ENCODE measurements at regions not wholly inside any gene's neighbourhood (a gene's known extent, or its start where the extent isn't known, plus 50 kb on each side); places are given as distances from the start of the nearest gene placed in this dataset.

DNA sequence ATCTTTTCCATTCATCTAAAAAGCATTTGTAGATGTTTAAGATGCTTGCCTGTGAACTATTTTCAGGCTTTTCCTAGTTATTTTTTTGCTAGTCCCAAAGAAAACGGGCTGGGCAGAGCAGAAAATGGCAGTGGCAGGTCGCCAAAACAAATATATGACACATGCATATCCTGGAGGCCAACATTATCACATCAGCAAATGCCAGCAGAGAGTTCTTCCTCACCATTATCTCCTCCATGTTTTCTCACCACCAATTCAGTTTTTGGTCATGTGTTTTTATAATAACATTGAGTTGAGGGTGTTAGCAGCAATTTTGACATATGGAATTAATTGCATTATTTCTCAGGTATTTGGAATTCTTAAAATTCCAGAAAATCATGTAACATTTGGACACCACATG, 97.9 kb upstream of the EOLA2 start:
- TF ChIP-seq, protein P1, sequence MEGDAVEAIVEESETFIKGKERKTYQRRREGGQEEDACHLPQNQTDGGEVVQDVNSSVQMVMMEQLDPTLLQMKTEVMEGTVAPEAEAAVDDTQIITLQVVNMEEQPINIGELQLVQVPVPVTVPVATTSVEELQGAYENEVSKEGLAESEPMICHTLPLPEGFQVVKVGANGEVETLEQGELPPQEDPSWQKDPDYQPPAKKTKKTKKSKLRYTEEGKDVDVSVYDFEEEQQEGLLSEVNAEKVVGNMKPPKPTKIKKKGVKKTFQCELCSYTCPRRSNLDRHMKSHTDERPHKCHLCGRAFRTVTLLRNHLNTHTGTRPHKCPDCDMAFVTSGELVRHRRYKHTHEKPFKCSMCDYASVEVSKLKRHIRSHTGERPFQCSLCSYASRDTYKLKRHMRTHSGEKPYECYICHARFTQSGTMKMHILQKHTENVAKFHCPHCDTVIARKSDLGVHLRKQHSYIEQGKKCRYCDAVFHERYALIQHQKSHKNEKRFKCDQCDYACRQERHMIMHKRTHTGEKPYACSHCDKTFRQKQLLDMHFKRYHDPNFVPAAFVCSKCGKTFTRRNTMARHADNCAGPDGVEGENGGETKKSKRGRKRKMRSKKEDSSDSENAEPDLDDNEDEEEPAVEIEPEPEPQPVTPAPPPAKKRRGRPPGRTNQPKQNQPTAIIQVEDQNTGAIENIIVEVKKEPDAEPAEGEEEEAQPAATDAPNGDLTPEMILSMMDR (conservative IDR thresholded peaks at IDR 0.05; ENCODE audit: low read depth, low read length) = no peak
- no peak for TF ChIP-seq EZH2 (IDR thresholded peaks at IDR 0.05; ENCODE audit: borderline replicate concordance, low read depth, low read length, poor library complexity, severe bottlenecking)
